Panc1 (cell line): ENCODE measurements at regions not wholly inside any gene's neighbourhood (a gene's known extent, or its start where the extent isn't known, plus 50 kb on each side); places are given as distances from the start of the nearest gene placed in this dataset.

Experiments used
- CTCF ChIP-seq: fragments of 450-650 bp; IDR thresholded peaks from 2 replicates; pipeline ENCODE4 v1.5.1; 2017; ENCODE audit warnings: mild to moderate bottlenecking
- POLR2AphosphoS5 ChIP-seq: IDR thresholded peaks from 2 replicates; pipeline ENCODE4 v1.6.1; 2012; ENCODE audit warnings: mild to moderate bottlenecking, low read depth, low read length, moderate library complexity

GRCh38 chr2:173583196-173583595 is 228.5 kb downstream of the CDCA7 start:
- TF ChIP-seq CTCF: no peak
- TF ChIP-seq POLR2AphosphoS5: no peak
